Keratinocyte (primary cell): ENCODE measurements at regions not wholly inside any gene's neighbourhood (a gene's known extent, or its start where the extent isn't known, plus 50 kb on each side); places are given as distances from the start of the nearest gene placed in this dataset.

Experiments used
- DNase-seq: peaks from one replicate; pipeline ENCODE4 v3.0.0-alpha.2; 2011; ENCODE audit warnings: low read depth, missing footprints, low spot score
- FAIRE-seq: peaks from 2 replicates; lab custom pipeline; 2011; peaks lifted over from hg19 to GRCh38; lab: Jason Lieb, UNC
- H2AFZ ChIP-seq: 2 replicates; pipeline ENCODE4 v1.6.0; 2012; ENCODE audit warnings: low read length, control low read depth, inconsistent platforms; ENCODE audit not compliant: control insufficient read depth
- H3K27ac ChIP-seq: 2 replicates; pipeline ENCODE4 v1.5.1; 2011; ENCODE audit warnings: low read length; ENCODE audit not compliant: control insufficient read depth, insufficient read depth
- H3K27me3 ChIP-seq: 3 replicates; pipeline ENCODE4 v1.6.0; 2011; ENCODE audit warnings: low read length; ENCODE audit not compliant: control insufficient read depth, insufficient read depth; ENCODE audit errors: extremely low read depth
- H3K36me3 ChIP-seq, 2 experiments: 2 replicates in 1 of 2; 3 replicates in 1 of 2; pipeline ENCODE4 v1.5.1; 2011; ENCODE audit warnings: low read length in 2 of 2, mild to moderate bottlenecking in 1 of 2; ENCODE audit not compliant: control insufficient read depth in 2 of 2, insufficient read depth in 2 of 2; ENCODE audit errors: extremely low read depth in 1 of 2
- H3K4me1 ChIP-seq: 3 replicates; pipeline ENCODE4 v1.5.1; 2011; ENCODE audit warnings: low read length; ENCODE audit not compliant: control insufficient read depth, insufficient read depth; ENCODE audit errors: extremely low read depth
- H3K4me2 ChIP-seq: 3 replicates; pipeline ENCODE4 v1.6.0; 2011; ENCODE audit warnings: low read depth, low read length; ENCODE audit not compliant: control insufficient read depth, insufficient read depth; ENCODE audit errors: extremely low read depth
- H3K4me3 ChIP-seq, 3 experiments: fragments of 200-600 bp in 1 of 3; sonication (generic) in 1 of 3; 2 replicates in 2 of 3; 3 replicates in 1 of 3; pipeline ENCODE4 v1.5.1; 2011 to 2016; ENCODE audit warnings: low read length in 3 of 3, mild to moderate bottlenecking in 3 of 3, control low read depth in 2 of 3, inconsistent platforms in 1 of 3, low read depth in 1 of 3, mixed read lengths in 1 of 3, mixed run types in 1 of 3, moderate library complexity in 1 of 3; ENCODE audit not compliant: control insufficient read depth in 2 of 3, insufficient read depth in 2 of 3; ENCODE audit errors: extremely low read depth in 1 of 3
- H3K79me2 ChIP-seq: 2 replicates; pipeline ENCODE4 v1.6.0; 2012; ENCODE audit warnings: low read length; ENCODE audit not compliant: control insufficient read depth, insufficient read depth
- H3K9ac ChIP-seq: 3 replicates; pipeline ENCODE4 v1.6.0; 2011; ENCODE audit warnings: low read length; ENCODE audit not compliant: control insufficient read depth, insufficient read depth; ENCODE audit errors: extremely low read depth
- H3K9me1 ChIP-seq: 3 replicates; pipeline ENCODE4 v1.6.0; 2011; ENCODE audit warnings: low read length; ENCODE audit not compliant: control insufficient read depth, insufficient read depth; ENCODE audit errors: extremely low read depth
- H3K9me3 ChIP-seq: 2 replicates; pipeline ENCODE4 v1.5.1; 2012; ENCODE audit warnings: low read depth, low read length; ENCODE audit not compliant: control insufficient read depth
- H4K20me1 ChIP-seq: 3 replicates; pipeline ENCODE4 v1.6.0; 2011; ENCODE audit warnings: low read length; ENCODE audit not compliant: control insufficient read depth, insufficient read depth; ENCODE audit errors: extremely low read depth
- CTCF ChIP-seq, 3 experiments: IDR thresholded peaks in 1 of 3; conservative IDR thresholded peaks in 1 of 3; optimal IDR thresholded peaks in 1 of 3; 2 replicates in 2 of 3; 3 replicates in 1 of 3; pipeline versions ENCODE3 to v1.5.1; 2011; ENCODE audit warnings: low read length in 3 of 3, mild to moderate bottlenecking in 3 of 3, moderate library complexity in 2 of 3, control low read depth in 1 of 3, inconsistent platforms in 1 of 3; ENCODE audit not compliant: insufficient read depth in 2 of 3; ENCODE audit errors: extremely low read depth in 1 of 3
- EZH2 ChIP-seq: IDR thresholded peaks from one replicate; pipeline ENCODE4 v1.6.1; 2012; ENCODE audit warnings: inconsistent platforms, mild to moderate bottlenecking, low read length, moderate library complexity
- dilution Hi-C: fragments of 300-500 bp; cut with MboI; formaldehyde crosslinking; loops from one replicate; pipeline ENCODE4 v1.7.0; 2020; ENCODE audit warnings: low sequenced_read_pairs; ENCODE audit not compliant: extremely low pct_ligation_motif_present

DNA sequence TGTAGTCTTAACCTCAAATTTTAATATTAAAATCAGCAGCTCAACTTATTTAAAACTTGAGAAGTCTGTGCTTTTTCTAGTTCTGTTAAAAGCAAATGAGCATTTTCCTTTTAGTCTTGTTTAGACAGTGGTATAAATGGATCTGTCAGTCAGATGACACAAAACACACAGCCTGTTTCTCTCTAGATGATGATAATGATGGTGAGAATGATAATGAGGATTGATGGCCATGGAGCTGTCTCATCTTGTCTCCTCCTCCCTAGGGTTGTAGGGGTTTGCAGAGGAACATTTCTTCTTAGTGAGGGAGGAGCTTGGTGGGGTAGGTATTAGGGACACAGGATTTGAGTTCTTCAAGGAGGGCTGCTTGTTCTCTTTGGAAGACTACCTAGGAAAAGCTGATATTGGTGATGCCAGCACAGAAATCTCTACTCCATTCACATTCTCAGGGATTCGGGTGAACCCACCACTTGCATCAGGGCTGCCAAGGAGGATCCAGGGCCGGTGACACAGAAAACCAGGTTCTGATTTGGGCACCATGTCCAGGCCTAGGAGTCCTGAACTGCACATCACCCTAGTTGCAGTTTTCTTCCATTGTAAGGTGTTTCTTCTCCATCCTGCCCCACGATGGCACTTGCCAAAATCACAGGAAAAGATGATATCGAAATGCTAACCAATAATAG, 147.6 kb downstream of the RHOU start:
- H3K9ac ChIP-seq = no peak overlapping the region
- peaks cover 4% of the 10 kb centered on the region for H3K27me3 ChIP-seq
- no peaks in the 10 kb centered on the region for H3K9me1 ChIP-seq
- H3K36me3 ChIP-seq = no peaks in the 10 kb centered on the region
- H3K27ac ChIP-seq = no peak overlapping the region
- DNase-seq (no peak), FAIRE-seq (no peak)
- no peaks in the 10 kb centered on the region for H4K20me1 ChIP-seq
- no peaks in the 10 kb centered on the region for H3K4me1 ChIP-seq
- no peak overlapping the region for H3K4me3 ChIP-seq
- no peak for TF ChIP-seq EZH2
- TF ChIP-seq CTCF (optimal IDR thresholded peaks at IDR 0.05 in 1 of 3, IDR thresholded peaks at IDR 0.05 in 1 of 3, conservative IDR thresholded peaks at IDR 0.05 in 1 of 3; ENCODE audit: extremely low read depth in 1 of 3, insufficient read depth in 2 of 3, low read length in 3 of 3) = no peak
- H3K79me2 ChIP-seq = no peaks in the 10 kb centered on the region
- peaks cover 2% of the 10 kb centered on the region for H3K9me3 ChIP-seq
- no peak overlapping the region for H2AFZ ChIP-seq
- dilution Hi-C loops = no loop called here
- H3K4me2 ChIP-seq = no peak overlapping the region

- Histone ChIP-seq H3K4me1 (no peaks in the 10 kb centered on the region), H3K36me3 (no peaks in the 10 kb centered on the region), H3K9ac (no peak overlapping the region), H3K27ac (no peak overlapping the region), H3K9me3 (peaks cover 2% of the 10 kb centered on the region), H2AFZ (no peak overlapping the region), H3K79me2 (no peaks in the 10 kb centered on the region), H3K4me2 (no peak overlapping the region), H3K9me1 (no peaks in the 10 kb centered on the region), H3K4me3 (no peak overlapping the region), H3K27me3 (peaks cover 4% of the 10 kb centered on the region), H4K20me1 (no peaks in the 10 kb centered on the region)
- DNase-seq (no peak), FAIRE-seq (no peak)
- TF ChIP-seq EZH2 (no peak), CTCF (optimal IDR thresholded peaks at IDR 0.05 in 1 of 3, IDR thresholded peaks at IDR 0.05 in 1 of 3, conservative IDR thresholded peaks at IDR 0.05 in 1 of 3; ENCODE audit: extremely low read depth in 1 of 3, insufficient read depth in 2 of 3, low read length in 3 of 3) (no peak)
- dilution Hi-C loops = no loop called here
These were observed 148.3 kb downstream of the RHOU start for GRCh38 chr1:228883535-228883934.
